ENCODE measurements at regions not wholly inside any gene's neighbourhood (a gene's known extent, or its start where the extent isn't known, plus 50 kb on each side); places are given as distances from the start of the nearest gene placed in this dataset.

DNA sequence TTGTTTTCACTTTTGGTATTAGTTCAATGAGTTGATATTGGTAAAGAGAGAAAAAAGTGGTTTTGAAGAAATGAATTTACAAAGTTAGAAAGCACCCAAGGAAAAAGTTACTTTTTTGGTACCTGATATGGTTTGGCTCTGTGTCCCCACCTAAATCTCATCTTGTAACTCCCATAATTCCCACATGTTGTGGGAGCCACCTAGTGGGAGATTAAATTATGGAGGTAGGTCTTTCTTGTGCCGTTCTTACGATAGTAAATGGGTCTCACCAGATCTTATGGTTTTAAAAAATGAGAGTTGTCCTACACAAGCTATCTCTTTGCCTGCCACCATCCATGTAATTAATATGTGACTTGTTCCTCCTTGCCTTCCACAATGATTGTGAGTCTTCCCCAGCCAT lies 965.6 kb upstream of the NRXN1 start:
- H3K4me3 ChIP-seq = no peak overlapping the region
- no peak overlapping the region for H3K27ac ChIP-seq
- no peak for DNase-seq
- no peaks in the 10 kb centered on the region for H3K4me1 ChIP-seq
- H3K27me3 ChIP-seq = no peaks in the 10 kb centered on the region
- no peaks in the 10 kb centered on the region for H3K9me3 ChIP-seq
- TF ChIP-seq POLR2A (IDR thresholded peaks at IDR 0.05) = no peak
- TF ChIP-seq, protein P1, sequence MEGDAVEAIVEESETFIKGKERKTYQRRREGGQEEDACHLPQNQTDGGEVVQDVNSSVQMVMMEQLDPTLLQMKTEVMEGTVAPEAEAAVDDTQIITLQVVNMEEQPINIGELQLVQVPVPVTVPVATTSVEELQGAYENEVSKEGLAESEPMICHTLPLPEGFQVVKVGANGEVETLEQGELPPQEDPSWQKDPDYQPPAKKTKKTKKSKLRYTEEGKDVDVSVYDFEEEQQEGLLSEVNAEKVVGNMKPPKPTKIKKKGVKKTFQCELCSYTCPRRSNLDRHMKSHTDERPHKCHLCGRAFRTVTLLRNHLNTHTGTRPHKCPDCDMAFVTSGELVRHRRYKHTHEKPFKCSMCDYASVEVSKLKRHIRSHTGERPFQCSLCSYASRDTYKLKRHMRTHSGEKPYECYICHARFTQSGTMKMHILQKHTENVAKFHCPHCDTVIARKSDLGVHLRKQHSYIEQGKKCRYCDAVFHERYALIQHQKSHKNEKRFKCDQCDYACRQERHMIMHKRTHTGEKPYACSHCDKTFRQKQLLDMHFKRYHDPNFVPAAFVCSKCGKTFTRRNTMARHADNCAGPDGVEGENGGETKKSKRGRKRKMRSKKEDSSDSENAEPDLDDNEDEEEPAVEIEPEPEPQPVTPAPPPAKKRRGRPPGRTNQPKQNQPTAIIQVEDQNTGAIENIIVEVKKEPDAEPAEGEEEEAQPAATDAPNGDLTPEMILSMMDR (IDR thresholded peaks at IDR 0.05) = no peak
- no peaks in the 10 kb centered on the region for H3K36me3 ChIP-seq
- intact Hi-C loops (cut with DNase I; ENCODE audit: low total_unique reads) = no loop called here

DNA sequence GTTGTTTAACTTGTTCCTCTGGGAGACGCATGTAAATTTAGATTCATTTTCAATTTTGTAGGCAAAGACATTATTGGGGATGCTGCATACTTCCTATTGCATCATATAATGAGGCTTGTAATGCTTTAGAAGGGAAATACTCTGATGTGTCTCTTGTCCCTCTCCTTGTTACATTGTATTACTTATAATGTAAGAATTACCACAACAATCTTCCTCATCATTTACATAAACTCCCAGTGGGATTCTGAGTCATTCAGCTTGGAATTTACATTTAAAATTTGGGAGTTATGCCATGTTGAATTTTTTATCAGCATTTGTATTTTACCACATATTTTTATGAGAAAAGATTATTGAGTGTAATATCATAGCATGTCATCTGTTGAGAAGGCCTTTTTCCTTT lies 963.4 kb upstream of the NRXN1 start:
- Histone ChIP-seq H3K27me3 (no peaks in the 10 kb centered on the region), H3K36me3 (no peaks in the 10 kb centered on the region), H3K4me3 (no peak overlapping the region), H3K27ac (no peak overlapping the region), H3K9me3 (no peaks in the 10 kb centered on the region), H3K4me1 (no peaks in the 10 kb centered on the region)
- DNase-seq = no peak
- intact Hi-C loops (cut with DNase I; ENCODE audit: low total_unique reads) = no loop called here
- TF ChIP-seq, protein P1 (IDR thresholded peaks at IDR 0.05) = no peak
- TF ChIP-seq POLR2A (IDR thresholded peaks at IDR 0.05) = no peak

DNA sequence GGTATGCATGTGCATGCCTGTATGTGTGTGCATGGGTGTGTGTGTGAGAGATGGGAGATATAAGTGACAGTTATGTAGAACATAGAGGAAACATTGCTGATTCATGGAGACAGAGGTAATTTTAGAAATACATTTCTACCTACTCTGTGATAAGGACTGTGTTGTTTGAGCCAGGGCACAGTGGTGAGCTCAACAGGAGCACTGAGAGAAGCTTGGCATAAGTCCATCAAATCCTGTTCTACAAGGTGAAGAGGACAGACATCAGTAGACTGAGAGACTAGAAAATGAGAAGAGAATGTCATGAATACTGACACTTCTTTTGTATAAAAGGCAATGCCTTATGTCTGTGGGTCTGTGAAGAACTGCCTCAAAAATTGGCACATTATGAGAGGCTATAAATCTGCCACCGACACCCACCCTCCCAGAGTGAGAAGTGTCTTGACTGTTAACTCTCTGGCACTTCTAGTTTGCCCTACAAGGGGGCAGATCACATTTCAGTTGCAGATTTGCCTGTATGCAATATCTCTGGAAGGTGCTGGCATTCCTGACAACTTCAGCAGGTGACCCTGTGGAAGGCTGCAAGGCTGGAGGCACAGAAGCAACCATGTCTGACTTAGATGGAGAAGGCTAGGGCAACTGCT lies 962.3 kb upstream of the NRXN1 start:
- no peaks in the 10 kb centered on the region for H3K4me1 ChIP-seq
- intact Hi-C loops (cut with DNase I; ENCODE audit: low total_unique reads) = no loop called here
- no peak overlapping the region for H3K27ac ChIP-seq
- H3K4me3 ChIP-seq = no peak overlapping the region
- H3K27me3 ChIP-seq = no peaks in the 10 kb centered on the region
- no peaks in the 10 kb centered on the region for H3K9me3 ChIP-seq
- no peak for DNase-seq
- H3K36me3 ChIP-seq = no peaks in the 10 kb centered on the region
- TF ChIP-seq POLR2A (IDR thresholded peaks at IDR 0.05) = no peak
- TF ChIP-seq, protein P1 (IDR thresholded peaks at IDR 0.05) = no peak

DNA sequence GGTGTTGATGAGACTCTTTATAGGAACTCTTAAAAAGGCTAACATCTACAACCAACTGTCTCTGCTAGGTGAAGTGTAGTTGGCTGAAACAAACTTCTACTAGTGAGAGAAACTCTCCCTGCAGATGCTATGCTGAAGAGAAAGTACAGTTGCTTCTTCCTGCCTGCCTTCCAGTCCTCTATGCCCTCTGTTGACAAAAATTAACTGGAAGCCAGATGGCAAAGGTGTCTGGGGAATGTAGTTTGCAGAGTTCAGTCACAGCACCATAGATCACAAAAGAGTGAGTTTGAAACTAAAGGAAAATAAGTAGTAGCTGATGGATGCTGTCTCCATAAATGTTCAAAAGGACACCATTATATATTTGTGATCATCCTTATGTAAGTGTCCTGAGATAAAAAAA lies 958.8 kb upstream of the NRXN1 start:
- no peak overlapping the region for H3K27ac ChIP-seq
- H3K4me3 ChIP-seq = no peak overlapping the region
- H3K36me3 ChIP-seq = no peaks in the 10 kb centered on the region
- intact Hi-C loops (cut with DNase I; ENCODE audit: low total_unique reads) = no loop called here
- TF ChIP-seq, protein P1 (IDR thresholded peaks at IDR 0.05) = no peak
- no peak for TF ChIP-seq POLR2A (IDR thresholded peaks at IDR 0.05)
- no peak for DNase-seq
- H3K9me3 ChIP-seq = no peaks in the 10 kb centered on the region
- no peaks in the 10 kb centered on the region for H3K4me1 ChIP-seq
- no peaks in the 10 kb centered on the region for H3K27me3 ChIP-seq

DNA sequence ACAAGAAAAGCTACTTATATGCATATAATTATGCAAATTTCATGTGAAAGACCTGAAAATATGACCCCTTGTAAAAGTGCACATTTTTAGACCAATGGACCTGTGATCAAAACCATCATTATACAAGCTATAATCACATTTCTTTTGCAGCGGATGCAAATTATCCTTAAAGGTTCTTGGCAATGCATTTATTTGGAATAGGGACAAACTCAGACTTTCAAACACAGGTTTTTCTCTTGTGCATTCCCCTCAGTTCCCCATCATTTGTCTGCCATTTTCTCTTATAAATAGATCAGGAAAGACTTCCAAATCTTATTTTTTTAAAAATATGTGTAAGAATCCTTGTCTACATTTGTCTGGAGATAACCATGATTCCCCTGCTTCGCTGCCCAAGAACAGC lies 954.2 kb upstream of the NRXN1 start:
- no peaks in the 10 kb centered on the region for H3K4me1 ChIP-seq
- no peaks in the 10 kb centered on the region for H3K27me3 ChIP-seq
- H3K27ac ChIP-seq = no peak overlapping the region
- intact Hi-C loops (cut with DNase I; ENCODE audit: low total_unique reads) = no loop called here
- no peaks in the 10 kb centered on the region for H3K9me3 ChIP-seq
- no peak overlapping the region for H3K4me3 ChIP-seq
- H3K36me3 ChIP-seq = no peaks in the 10 kb centered on the region
- no peak for DNase-seq
- TF ChIP-seq, protein P1 (IDR thresholded peaks at IDR 0.05) = no peak
- no peak for TF ChIP-seq POLR2A (IDR thresholded peaks at IDR 0.05)
